Hepatocyte (in vitro differentiated cells): ENCODE measurements at regions not wholly inside any gene's neighbourhood (a gene's known extent, or its start where the extent isn't known, plus 50 kb on each side); places are given as distances from the start of the nearest gene placed in this dataset.
"Not testable (repeated sequence)": the region's sequence is repeated elsewhere in the genome, so short reads cannot be mapped to it uniquely, and the experiment has no call there.

Experiments
- DNase-seq: peaks from one replicate; pipeline ENCODE4 v3.0.0-alpha.2; 2016; ENCODE audit warnings: low spot score
- H2AFZ ChIP-seq: fragments of 200-600 bp; sonication (generic); 2 replicates; pipeline ENCODE4 v1.6.0; 2016; ENCODE audit warnings: antibody characterized with exemption, mild to moderate bottlenecking
- H3K27ac ChIP-seq: fragments of 200-600 bp; sonication (generic); 2 replicates; pipeline ENCODE4 v1.5.1; 2016; ENCODE audit warnings: mild to moderate bottlenecking
- H3K27me3 ChIP-seq: fragments of 200-600 bp; sonication (generic); 2 replicates; pipeline ENCODE4 v1.6.1; 2016
- H3K36me3 ChIP-seq: fragments of 200-600 bp; sonication (generic); replicated peaks from 2 replicates; pipeline ENCODE4 v1.5.1; 2016; ENCODE audit warnings: low read depth; ENCODE audit not compliant: insufficient read depth
- H3K4me1 ChIP-seq: fragments of 200-600 bp; sonication (generic); 2 replicates; pipeline ENCODE4 v1.5.1; 2016; ENCODE audit warnings: mild to moderate bottlenecking, moderate library complexity; ENCODE audit not compliant: insufficient read depth
- H3K4me2 ChIP-seq: fragments of 200-600 bp; sonication (generic); 2 replicates; pipeline ENCODE4 v1.6.0; 2016
- H3K4me3 ChIP-seq: fragments of 200-600 bp; sonication (generic); 2 replicates; pipeline ENCODE4 v1.5.1; 2016; ENCODE audit warnings: mild to moderate bottlenecking
- H3K79me2 ChIP-seq: fragments of 200-600 bp; sonication (generic); 2 replicates; pipeline ENCODE4 v1.6.0; 2017; ENCODE audit warnings: mild to moderate bottlenecking
- H3K9me2 ChIP-seq: fragments of 200-600 bp; sonication (generic); replicated peaks from 2 replicates; pipeline ENCODE4 v1.6.0; 2017; ENCODE audit warnings: mild to moderate bottlenecking; ENCODE audit not compliant: insufficient read depth
- H3K9me3 ChIP-seq: fragments of 200-600 bp; sonication (generic); 2 replicates; pipeline ENCODE4 v1.5.1; 2016; ENCODE audit warnings: low read depth, mild to moderate bottlenecking
- H4K20me1 ChIP-seq: fragments of 200-600 bp; sonication (generic); 2 replicates; pipeline ENCODE4 v1.6.0; 2016; ENCODE audit warnings: mild to moderate bottlenecking; ENCODE audit not compliant: insufficient read depth, poor library complexity, severe bottlenecking
- CTCF ChIP-seq: fragments of 200-600 bp; sonication (generic); IDR thresholded peaks from 2 replicates; pipeline ENCODE4 v1.5.1; 2016; ENCODE audit warnings: antibody characterized with exemption, mild to moderate bottlenecking; ENCODE audit not compliant: poor library complexity
- EZH2 ChIP-seq: fragments of 200-600 bp; sonication (generic); IDR thresholded peaks from 2 replicates; pipeline ENCODE4 v1.6.1; 2016; ENCODE audit warnings: antibody characterized with exemption, mild to moderate bottlenecking, borderline replicate concordance
- EZH2phosphoT487 ChIP-seq: fragments of 200-600 bp; sonication (generic); IDR thresholded peaks from one replicate; pipeline ENCODE4 v1.6.1; 2018; ENCODE audit warnings: antibody characterized with exemption, mild to moderate bottlenecking, low read depth, moderate library complexity; ENCODE audit not compliant: unreplicated experiment, severe bottlenecking
- WGBS: methylation state at CpG from one replicate; pipeline ENCODE4 v1.1.6; 2016; ENCODE audit warnings: low lambda C conversion rate; ENCODE audit errors: missing lambda C conversion rate; 5-methylcytosine and 5-hydroxymethylcytosine counted together

- peak overlapping the region; percentile 31 for H3K4me3 ChIP-seq
- peaks cover 2% of the 10 kb centered on the region for H4K20me1 ChIP-seq
- no peaks in the 10 kb centered on the region for H3K36me3 ChIP-seq
- peak overlapping the region; percentile 77 for H3K4me2 ChIP-seq
- 57% methylated on average over 10 of the region's 10 CpGs for WGBS
- H2AFZ ChIP-seq = peak overlapping the region; percentile 70
- H3K4me1 ChIP-seq = peaks cover 6% of the 10 kb centered on the region
- no peaks in the 10 kb centered on the region for H3K9me3 ChIP-seq
- no peaks in the 10 kb centered on the region for H3K27me3 ChIP-seq
- TF ChIP-seq CTCF (no peak), EZH2 (no peak), EZH2phosphoT487 (no peak)
- H3K79me2 ChIP-seq = peaks cover 37% of the 10 kb centered on the region
- H3K27ac ChIP-seq = peak overlapping the region; percentile 93
- DNase-seq = no peak
- no peaks in the 10 kb centered on the region for H3K9me2 ChIP-seq
Measured at GRCh38 chr7:67301667-67302066, 305.0 kb downstream of the TYW1 start.

GRCh38 chr7:67302113-67303039 is 305.7 kb downstream of the TYW1 start:
- Histone ChIP-seq H3K27ac (peak overlapping the region; percentile 93), H3K4me1 (peaks cover 6% of the 10 kb centered on the region), H3K4me3 (peak overlapping the region; percentile 90), H3K79me2 (peaks cover 39% of the 10 kb centered on the region), H3K36me3 (no peaks in the 10 kb centered on the region), H4K20me1 (peaks cover 2% of the 10 kb centered on the region), H3K9me3 (no peaks in the 10 kb centered on the region), H3K9me2 (no peaks in the 10 kb centered on the region), H2AFZ (peak overlapping the region; percentile 79), H3K27me3 (no peaks in the 10 kb centered on the region), H3K4me2 (peak overlapping the region; percentile 77)
- WGBS = 1% methylated on average over 71 of the region's 83 CpGs
- TF ChIP-seq CTCF (peak; percentile 36), EZH2 (no peak), EZH2phosphoT487 (no peak)
- peak; percentile 99 for DNase-seq

- H3K9me3 ChIP-seq, H3K36me3 ChIP-seq, H3K27me3 ChIP-seq, H3K9me2 ChIP-seq, DNase-seq, H2AFZ ChIP-seq, H3K4me2 ChIP-seq, H3K27ac ChIP-seq, H3K4me1 ChIP-seq, H4K20me1 ChIP-seq, H3K4me3 ChIP-seq: not testable (repeated sequence)
- 89% methylated on average over 3 of the region's 3 CpGs for WGBS
- H3K79me2 ChIP-seq = peaks cover 39% of the 10 kb centered on the region
Measured at GRCh38 chr7:67304846-67305245, 308.2 kb downstream of the TYW1 start.

- Histone ChIP-seq H3K27ac (no peak overlapping the region), H3K27me3 (no peaks in the 10 kb centered on the region), H4K20me1 (peaks cover 2% of the 10 kb centered on the region), H3K9me3 (no peaks in the 10 kb centered on the region), H3K4me2 (no peak overlapping the region), H3K79me2 (peaks cover 37% of the 10 kb centered on the region), H2AFZ (no peak overlapping the region), H3K36me3 (no peaks in the 10 kb centered on the region), H3K4me1 (peaks cover 4% of the 10 kb centered on the region), H3K4me3 (no peak overlapping the region), H3K9me2 (no peaks in the 10 kb centered on the region)
- no peak for DNase-seq
- TF ChIP-seq CTCF (no peak), EZH2phosphoT487 (no peak), EZH2 (no peak)
- WGBS = 96% methylated on average over 3 of the region's 3 CpGs
Measured at GRCh38 chr7:67306331-67306730, 309.7 kb downstream of the TYW1 start.
